ENCODE measurements at regions not wholly inside any gene's neighbourhood (a gene's known extent, or its start where the extent isn't known, plus 50 kb on each side); places are given as distances from the start of the nearest gene placed in this dataset.

DNA sequence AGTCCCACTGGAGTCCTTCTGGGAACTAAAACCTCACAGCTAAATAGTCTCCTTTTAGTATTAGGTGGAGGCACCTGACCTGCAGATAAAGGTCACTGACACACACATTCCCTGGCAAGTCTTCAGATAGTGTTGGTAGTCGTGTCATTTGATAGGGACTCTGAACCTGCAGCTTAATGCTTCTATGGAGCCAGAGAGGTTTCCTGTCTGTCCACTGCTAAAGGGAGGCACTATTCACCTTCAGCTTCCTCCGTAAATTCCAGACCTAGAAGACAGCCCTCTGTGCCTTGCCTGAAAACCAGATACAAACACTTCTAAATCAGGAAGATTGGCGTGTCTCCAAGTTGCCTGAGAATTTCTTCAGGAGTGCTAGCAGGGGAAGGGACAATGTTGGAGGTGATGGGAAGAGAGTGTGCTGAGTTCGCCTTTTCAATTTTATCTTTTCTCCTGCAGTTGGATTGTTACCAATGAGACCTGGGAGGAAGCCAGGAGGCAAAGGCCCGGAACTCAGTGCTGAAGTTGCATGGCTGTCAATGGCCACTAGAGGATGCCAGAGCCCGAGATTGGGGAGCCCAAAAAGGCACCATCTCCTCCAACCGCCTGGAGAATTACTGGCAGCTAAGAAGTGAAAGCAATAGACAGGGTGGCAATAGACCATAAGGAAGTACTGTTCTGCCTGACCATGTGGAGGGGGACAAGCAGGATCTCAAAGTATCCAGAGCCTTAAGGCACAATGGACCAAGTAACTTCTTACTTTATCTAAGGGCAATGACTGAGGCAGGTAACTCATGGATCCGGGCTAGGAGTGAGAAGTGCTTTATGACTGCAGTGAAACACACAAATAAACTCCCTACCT lies 81.6 kb upstream of the SCAF11 start:
- Histone ChIP-seq H3K36me3 (ENCODE audit: insufficient read depth, low read length) (no peaks in the 10 kb centered on the region), H3K27me3 (ENCODE audit: insufficient read depth, low read length, poor library complexity, severe bottlenecking) (no peaks in the 10 kb centered on the region), H3K9ac (ENCODE audit: low read depth, low read length, poor library complexity, severe bottlenecking) (no peak overlapping the region), H3F3A (ENCODE audit: low read depth) (no peaks in the 10 kb centered on the region), H4K20me1 (ENCODE audit: insufficient read depth, low read length, poor library complexity, severe bottlenecking) (no peaks in the 10 kb centered on the region), H3K4me2 (ENCODE audit: low read depth, low read length, poor library complexity, severe bottlenecking) (peak overlapping the region; percentile 48), H3K4me1 (ENCODE audit: insufficient read depth, low read length, poor library complexity, severe bottlenecking) (peaks cover 4% of the 10 kb centered on the region), H2AFZ (ENCODE audit: low read length) (peak overlapping the region; percentile 98), H3K79me2 (ENCODE audit: insufficient read depth, low read length) (no peaks in the 10 kb centered on the region), H3K9me2 (replicated peaks; ENCODE audit: low read depth, low read length) (no peaks in the 10 kb centered on the region), H3K9me3 (ENCODE audit: insufficient read depth, low read depth, low read length) (no peaks in the 10 kb centered on the region), H3K4me3 (ENCODE audit: low read length, poor library complexity, severe bottlenecking) (no peak overlapping the region)
- TF ChIP-seq EZH2phosphoT487 (IDR thresholded peaks at IDR 0.05; ENCODE audit: borderline replicate concordance), result no peak
- TF ChIP-seq, protein P1, sequence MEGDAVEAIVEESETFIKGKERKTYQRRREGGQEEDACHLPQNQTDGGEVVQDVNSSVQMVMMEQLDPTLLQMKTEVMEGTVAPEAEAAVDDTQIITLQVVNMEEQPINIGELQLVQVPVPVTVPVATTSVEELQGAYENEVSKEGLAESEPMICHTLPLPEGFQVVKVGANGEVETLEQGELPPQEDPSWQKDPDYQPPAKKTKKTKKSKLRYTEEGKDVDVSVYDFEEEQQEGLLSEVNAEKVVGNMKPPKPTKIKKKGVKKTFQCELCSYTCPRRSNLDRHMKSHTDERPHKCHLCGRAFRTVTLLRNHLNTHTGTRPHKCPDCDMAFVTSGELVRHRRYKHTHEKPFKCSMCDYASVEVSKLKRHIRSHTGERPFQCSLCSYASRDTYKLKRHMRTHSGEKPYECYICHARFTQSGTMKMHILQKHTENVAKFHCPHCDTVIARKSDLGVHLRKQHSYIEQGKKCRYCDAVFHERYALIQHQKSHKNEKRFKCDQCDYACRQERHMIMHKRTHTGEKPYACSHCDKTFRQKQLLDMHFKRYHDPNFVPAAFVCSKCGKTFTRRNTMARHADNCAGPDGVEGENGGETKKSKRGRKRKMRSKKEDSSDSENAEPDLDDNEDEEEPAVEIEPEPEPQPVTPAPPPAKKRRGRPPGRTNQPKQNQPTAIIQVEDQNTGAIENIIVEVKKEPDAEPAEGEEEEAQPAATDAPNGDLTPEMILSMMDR (conservative IDR thresholded peaks at IDR 0.05; ENCODE audit: low read length), result peak; percentile 99

- no peak for TF ChIP-seq EZH2phosphoT487 (IDR thresholded peaks at IDR 0.05; ENCODE audit: borderline replicate concordance)
- TF ChIP-seq, protein P1 (conservative IDR thresholded peaks at IDR 0.05; ENCODE audit: low read length), result no peak
- Histone ChIP-seq H3K36me3 (ENCODE audit: insufficient read depth, low read length) (no peaks in the 10 kb centered on the region), H3K79me2 (ENCODE audit: insufficient read depth, low read length) (no peaks in the 10 kb centered on the region), H3K4me3 (ENCODE audit: low read length, poor library complexity, severe bottlenecking) (no peak overlapping the region), H3K27me3 (ENCODE audit: insufficient read depth, low read length, poor library complexity, severe bottlenecking) (no peaks in the 10 kb centered on the region), H4K20me1 (ENCODE audit: insufficient read depth, low read length, poor library complexity, severe bottlenecking) (no peaks in the 10 kb centered on the region), H2AFZ (ENCODE audit: low read length) (peak overlapping the region; percentile 98), H3F3A (ENCODE audit: low read depth) (no peaks in the 10 kb centered on the region), H3K9ac (ENCODE audit: low read depth, low read length, poor library complexity, severe bottlenecking) (no peak overlapping the region), H3K9me3 (ENCODE audit: insufficient read depth, low read depth, low read length) (no peaks in the 10 kb centered on the region), H3K4me1 (ENCODE audit: insufficient read depth, low read length, poor library complexity, severe bottlenecking) (peaks cover 4% of the 10 kb centered on the region), H3K4me2 (ENCODE audit: low read depth, low read length, poor library complexity, severe bottlenecking) (no peak overlapping the region), H3K9me2 (replicated peaks; ENCODE audit: low read depth, low read length) (no peaks in the 10 kb centered on the region)
Measured at GRCh38 chr12:46071335-46071734, 81.0 kb upstream of the SCAF11 start.

DNA sequence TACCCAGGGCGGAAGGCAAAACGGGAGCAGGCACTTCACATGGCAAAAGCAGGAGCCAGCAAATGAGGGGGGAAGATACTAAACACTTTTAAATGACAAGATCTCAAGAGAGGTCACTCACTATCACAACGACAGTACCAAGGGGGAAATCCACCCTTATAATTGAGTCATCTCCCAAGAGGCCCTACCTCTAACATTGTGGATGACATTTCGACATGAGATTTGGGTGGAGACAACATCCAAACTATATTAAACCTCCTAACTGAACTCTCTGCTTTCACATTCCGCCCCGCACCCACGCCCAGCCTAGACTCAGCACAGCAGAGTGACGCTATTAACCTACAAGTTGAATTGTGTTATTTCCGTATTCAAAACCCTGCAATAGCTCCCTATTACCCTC lies 76.7 kb upstream of the SCAF11 start:
- H3K9ac ChIP-seq (ENCODE audit: low read depth, low read length, poor library complexity, severe bottlenecking), result no peak overlapping the region
- H3K79me2 ChIP-seq (ENCODE audit: insufficient read depth, low read length), result no peaks in the 10 kb centered on the region
- no peak overlapping the region for H2AFZ ChIP-seq (ENCODE audit: low read length)
- H3K4me2 ChIP-seq (ENCODE audit: low read depth, low read length, poor library complexity, severe bottlenecking), result no peak overlapping the region
- H4K20me1 ChIP-seq (ENCODE audit: insufficient read depth, low read length, poor library complexity, severe bottlenecking), result no peaks in the 10 kb centered on the region
- no peaks in the 10 kb centered on the region for H3F3A ChIP-seq (ENCODE audit: low read depth)
- no peak overlapping the region for H3K4me3 ChIP-seq (ENCODE audit: low read length, poor library complexity, severe bottlenecking)
- no peaks in the 10 kb centered on the region for H3K4me1 ChIP-seq (ENCODE audit: insufficient read depth, low read length, poor library complexity, severe bottlenecking)
- no peaks in the 10 kb centered on the region for H3K9me3 ChIP-seq (ENCODE audit: insufficient read depth, low read depth, low read length)
- no peak for TF ChIP-seq EZH2phosphoT487 (IDR thresholded peaks at IDR 0.05; ENCODE audit: borderline replicate concordance)
- TF ChIP-seq, protein P1 (conservative IDR thresholded peaks at IDR 0.05; ENCODE audit: low read length), result no peak
- H3K36me3 ChIP-seq (ENCODE audit: insufficient read depth, low read length), result no peaks in the 10 kb centered on the region
- H3K9me2 ChIP-seq (replicated peaks; ENCODE audit: low read depth, low read length), result no peaks in the 10 kb centered on the region
- no peaks in the 10 kb centered on the region for H3K27me3 ChIP-seq (ENCODE audit: insufficient read depth, low read length, poor library complexity, severe bottlenecking)
